Fibroblast of pulmonary artery (primary cell): ENCODE measurements at regions not wholly inside any gene's neighbourhood (a gene's known extent, or its start where the extent isn't known, plus 50 kb on each side); places are given as distances from the start of the nearest gene placed in this dataset.

Experiments used
- DNase-seq: peaks from one replicate; pipeline ENCODE4 v3.0.0-alpha.2; 2010; ENCODE audit warnings: low read depth
- H3K4me3 ChIP-seq: replicated peaks from 2 replicates; pipeline ENCODE4 v1.5.1; 2011; ENCODE audit warnings: low read depth, mild to moderate bottlenecking, control low read depth, low read length, moderate library complexity
- CTCF ChIP-seq: IDR thresholded peaks from 2 replicates; pipeline ENCODE4 v1.5.1; 2011; ENCODE audit warnings: mild to moderate bottlenecking, control low read depth, low read length, inconsistent platforms; ENCODE audit errors: missing control alignments

- no peak for TF ChIP-seq CTCF
- H3K4me3 ChIP-seq = no peak overlapping the region
- DNase-seq = peak; percentile 29
Measured at GRCh38 chr11:28887681-28888080, 779.5 kb downstream of the METTL15 start.

GRCh38 chr11:28879869-28880268, 771.7 kb downstream of the METTL15 start:
- no peak for DNase-seq
- TF ChIP-seq CTCF = no peak
- H3K4me3 ChIP-seq = no peak overlapping the region

- H3K4me3 ChIP-seq = no peak overlapping the region
- TF ChIP-seq CTCF = no peak
- peak; percentile 16 for DNase-seq
Measured at GRCh38 chr11:28878025-28878424, 769.8 kb downstream of the METTL15 start.

- DNase-seq = no peak
- no peak for TF ChIP-seq CTCF
- no peak overlapping the region for H3K4me3 ChIP-seq
Measured at GRCh38 chr11:28877340-28877739, 769.2 kb downstream of the METTL15 start.

- TF ChIP-seq CTCF = no peak
- H3K4me3 ChIP-seq = no peak overlapping the region
- DNase-seq = no peak
Measured at GRCh38 chr11:28874706-28875105, 766.5 kb downstream of the METTL15 start.

- no peak for TF ChIP-seq CTCF
- H3K4me3 ChIP-seq = no peak overlapping the region
- no peak for DNase-seq
Measured at GRCh38 chr11:28871090-28871489, 762.9 kb downstream of the METTL15 start.

GRCh38 chr11:28863422-28863821, 755.2 kb downstream of the METTL15 start:
- no peak for DNase-seq
- no peak for TF ChIP-seq CTCF

More at GRCh38 chr11:28863422-28863821, 755.2 kb downstream of the METTL15 start:
- H3K4me3 ChIP-seq = no peak overlapping the region
